ENCODE measurements at regions not wholly inside any gene's neighbourhood (a gene's known extent, or its start where the extent isn't known, plus 50 kb on each side); places are given as distances from the start of the nearest gene placed in this dataset.
A peak's percentile ranks its signal among the peaks of the same experiment; 100 is the strongest.
"Not testable (repeated sequence)": the region's sequence is repeated elsewhere in the genome, so short reads cannot be mapped to it uniquely, and the experiment has no call there.

DNA sequence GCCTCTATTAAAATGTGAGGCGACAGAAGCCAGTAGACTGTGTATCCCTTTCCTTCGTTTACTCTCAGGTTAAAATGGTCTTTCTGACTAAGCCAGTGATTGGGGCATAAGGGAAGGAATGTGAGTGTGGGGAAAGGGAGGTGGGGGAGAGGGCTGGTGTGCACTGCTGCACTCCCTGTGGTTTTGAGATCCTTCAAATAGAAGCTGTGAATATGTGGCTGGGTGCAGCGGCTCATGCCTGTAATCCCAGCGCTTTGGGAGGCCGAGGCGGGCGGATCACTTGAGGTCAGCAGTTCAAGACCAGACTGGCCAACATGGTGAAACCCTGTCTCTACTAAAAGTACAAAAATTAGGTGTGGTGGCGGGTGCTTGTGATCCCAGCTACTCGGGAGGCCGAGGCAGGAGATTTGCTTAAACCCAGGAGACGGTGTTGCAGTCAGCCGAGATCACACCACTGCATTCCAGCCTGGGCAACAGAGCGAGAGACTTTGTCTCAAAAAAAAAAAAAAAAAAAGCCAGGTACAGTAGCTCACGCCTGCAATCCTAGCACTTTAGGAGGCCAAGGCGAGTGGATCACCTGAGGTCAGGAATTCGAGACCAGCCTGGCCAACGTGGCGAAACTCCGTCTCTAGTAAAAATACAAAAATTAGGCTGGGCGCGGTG, 78.8 kb downstream of the TOMM20 start:
- H3K4me3 ChIP-seq (ENCODE audit: low read depth, low read length), result not testable (repeated sequence)
- WGBS (ENCODE audit: insufficient coverage), result 93% methylated on average over 20 of the region's 21 CpGs

DNA sequence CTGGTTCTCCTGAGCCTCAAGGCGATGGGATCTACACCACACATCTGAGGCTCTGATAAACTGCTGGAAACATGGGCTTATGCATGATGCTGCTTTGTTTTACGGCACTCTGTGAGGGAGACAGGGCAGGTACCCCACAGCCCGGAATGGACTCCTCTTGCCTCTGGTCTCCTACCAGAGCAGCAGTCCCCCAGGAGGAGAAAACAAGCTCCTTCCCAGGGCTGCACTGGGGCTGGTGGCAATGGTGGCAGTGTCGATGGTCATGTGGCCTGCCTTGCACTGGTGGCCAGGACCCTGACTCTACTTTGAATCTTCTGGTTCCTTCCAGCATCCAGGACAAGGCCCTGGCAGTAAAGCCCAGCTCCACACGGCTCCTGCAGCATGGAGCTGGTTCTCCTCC, 79.4 kb downstream of the TOMM20 start:
- Histone ChIP-seq H3K36me3 (ENCODE audit: control insufficient read depth, insufficient read depth, low read length) (no peaks in the 10 kb centered on the region), H3K4me3 (ENCODE audit: low read depth, low read length) (no peak overlapping the region), H3K9me3 (ENCODE audit: control insufficient read depth, insufficient read depth, low read length) (no peaks in the 10 kb centered on the region), H3K27ac (ENCODE audit: low read depth, low read length) (no peak overlapping the region), H3K27me3 (ENCODE audit: control insufficient read depth, insufficient read depth, low read length) (no peaks in the 10 kb centered on the region), H3K4me1 (ENCODE audit: control insufficient read depth, insufficient read depth, low read length) (peaks cover 29% of the 10 kb centered on the region)
- 96% methylated on average over 5 of the region's 5 CpGs for WGBS (ENCODE audit: insufficient coverage)
- DNase-seq (ENCODE audit: low read depth in 4 of 6, low spot score in 6 of 6), result no peak

More for the DNA sequence above, 78.8 kb downstream of the TOMM20 start:
- not testable (repeated sequence) for H3K36me3 ChIP-seq (ENCODE audit: control insufficient read depth, insufficient read depth, low read length); H3K27ac ChIP-seq (ENCODE audit: low read depth, low read length); H3K27me3 ChIP-seq (ENCODE audit: control insufficient read depth, insufficient read depth, low read length); H3K9me3 ChIP-seq (ENCODE audit: control insufficient read depth, insufficient read depth, low read length); DNase-seq (ENCODE audit: low read depth in 4 of 6, low spot score in 6 of 6)
- peaks cover 29% of the 10 kb centered on the region for H3K4me1 ChIP-seq (ENCODE audit: control insufficient read depth, insufficient read depth, low read length)

GRCh38 chr1:235047331-235047871, 81.2 kb downstream of the TOMM20 start:
- no peak for DNase-seq (ENCODE audit: low read depth in 4 of 6, low spot score in 6 of 6)
- Histone ChIP-seq H3K27me3 (ENCODE audit: control insufficient read depth, insufficient read depth, low read length) (no peaks in the 10 kb centered on the region), H3K9me3 (ENCODE audit: control insufficient read depth, insufficient read depth, low read length) (no peaks in the 10 kb centered on the region), H3K4me3 (ENCODE audit: low read depth, low read length) (no peak overlapping the region), H3K36me3 (ENCODE audit: control insufficient read depth, insufficient read depth, low read length) (no peaks in the 10 kb centered on the region), H3K27ac (ENCODE audit: low read depth, low read length) (peak overlapping the region; percentile 83), H3K4me1 (ENCODE audit: control insufficient read depth, insufficient read depth, low read length) (peaks cover 25% of the 10 kb centered on the region)
- 63% methylated on average over 6 of the region's 6 CpGs for WGBS (ENCODE audit: insufficient coverage)

- H3K4me1 ChIP-seq (ENCODE audit: control insufficient read depth, insufficient read depth, low read length), result peaks cover 21% of the 10 kb centered on the region
- H3K4me3 ChIP-seq (ENCODE audit: low read depth, low read length), result no peak overlapping the region
- no peaks in the 10 kb centered on the region for H3K27me3 ChIP-seq (ENCODE audit: control insufficient read depth, insufficient read depth, low read length)
- no peaks in the 10 kb centered on the region for H3K36me3 ChIP-seq (ENCODE audit: control insufficient read depth, insufficient read depth, low read length)
- no peaks in the 10 kb centered on the region for H3K9me3 ChIP-seq (ENCODE audit: control insufficient read depth, insufficient read depth, low read length)
- no peak for DNase-seq (ENCODE audit: low read depth in 4 of 6, low spot score in 6 of 6)
- no peak overlapping the region for H3K27ac ChIP-seq (ENCODE audit: low read depth, low read length)
- WGBS (ENCODE audit: insufficient coverage), result 97% methylated on average over 14 of the region's 17 CpGs
Measured at GRCh38 chr1:235045921-235046601, 82.6 kb downstream of the TOMM20 start.

DNA sequence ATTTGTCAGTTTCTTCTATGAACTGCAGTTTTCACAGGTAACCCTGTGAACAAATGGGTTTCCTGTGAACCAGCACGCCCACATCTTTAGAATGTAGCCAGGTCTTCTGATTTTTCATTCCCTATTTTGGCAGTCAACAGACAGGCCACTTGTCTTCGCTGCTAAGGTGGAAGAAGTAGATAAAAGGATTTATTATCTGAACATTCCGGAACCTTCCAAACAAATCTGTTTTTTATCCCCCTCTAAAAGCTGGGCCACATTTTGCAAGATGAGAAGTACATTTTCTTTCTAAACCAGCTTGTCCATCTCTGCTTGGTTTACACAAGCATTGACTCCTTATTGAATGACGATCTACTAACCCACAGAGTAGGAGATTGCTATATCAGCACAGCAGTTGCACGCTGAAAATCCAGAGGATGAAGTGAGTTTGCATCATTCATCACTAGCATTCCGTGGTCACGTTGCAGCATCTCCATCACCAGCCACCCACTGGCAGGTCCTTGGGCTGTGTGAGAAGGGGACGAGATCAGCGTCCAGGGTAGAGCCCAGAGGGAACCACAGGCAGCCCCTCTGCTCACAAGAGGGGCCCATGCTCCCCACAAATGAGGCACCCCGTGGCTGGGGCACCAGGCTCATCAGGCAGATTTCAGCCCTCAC, 83.5 kb downstream of the TOMM20 start:
- Histone ChIP-seq H3K27me3 (ENCODE audit: control insufficient read depth, insufficient read depth, low read length) (no peaks in the 10 kb centered on the region), H3K4me1 (ENCODE audit: control insufficient read depth, insufficient read depth, low read length) (peaks cover 21% of the 10 kb centered on the region), H3K27ac (ENCODE audit: low read depth, low read length) (no peak overlapping the region), H3K9me3 (ENCODE audit: control insufficient read depth, insufficient read depth, low read length) (no peaks in the 10 kb centered on the region), H3K4me3 (ENCODE audit: low read depth, low read length) (no peak overlapping the region), H3K36me3 (ENCODE audit: control insufficient read depth, insufficient read depth, low read length) (no peaks in the 10 kb centered on the region)
- WGBS (ENCODE audit: insufficient coverage), result 92% methylated on average over 5 of the region's 10 CpGs
- peak in 1 of 6 donors; percentile 32 for DNase-seq (ENCODE audit: low read depth in 4 of 6, low spot score in 6 of 6)

GRCh38 chr1:235043234-235043633, 85.4 kb downstream of the TOMM20 start:
- H3K9me3 ChIP-seq (ENCODE audit: control insufficient read depth, insufficient read depth, low read length), result no peaks in the 10 kb centered on the region
- 100% methylated on average over 1 of the region's 3 CpGs for WGBS (ENCODE audit: insufficient coverage)
- no peaks in the 10 kb centered on the region for H3K27me3 ChIP-seq (ENCODE audit: control insufficient read depth, insufficient read depth, low read length)
- H3K27ac ChIP-seq (ENCODE audit: low read depth, low read length), result no peak overlapping the region
- H3K4me3 ChIP-seq (ENCODE audit: low read depth, low read length), result no peak overlapping the region
- no peak for DNase-seq (ENCODE audit: low read depth in 4 of 6, low spot score in 6 of 6)
- H3K36me3 ChIP-seq (ENCODE audit: control insufficient read depth, insufficient read depth, low read length), result no peaks in the 10 kb centered on the region
- peaks cover 11% of the 10 kb centered on the region for H3K4me1 ChIP-seq (ENCODE audit: control insufficient read depth, insufficient read depth, low read length)

DNA sequence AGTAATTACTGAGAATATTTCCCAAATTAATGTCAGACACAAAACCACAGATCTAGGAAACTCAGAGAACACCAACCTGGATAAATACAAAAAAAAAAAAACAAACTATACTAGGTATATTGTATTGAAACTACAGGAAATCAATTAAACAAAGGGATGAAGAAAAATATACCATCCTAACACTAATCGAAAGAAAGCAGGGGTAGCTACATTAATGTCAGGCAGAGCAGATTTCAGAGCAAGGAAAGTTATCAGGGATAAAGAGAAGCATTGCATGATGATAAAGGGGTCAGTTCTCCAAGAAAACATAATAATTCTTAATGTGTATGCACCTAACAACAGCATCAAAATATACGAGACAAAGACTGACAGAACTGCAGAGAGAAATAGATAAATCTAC, 89.9 kb downstream of the TOMM20 start:
- DNase-seq (ENCODE audit: low read depth in 4 of 6, low spot score in 6 of 6), result no peak
- Histone ChIP-seq H3K4me3 (ENCODE audit: low read depth, low read length) (no peak overlapping the region), H3K9me3 (ENCODE audit: control insufficient read depth, insufficient read depth, low read length) (no peaks in the 10 kb centered on the region), H3K27me3 (ENCODE audit: control insufficient read depth, insufficient read depth, low read length) (no peaks in the 10 kb centered on the region), H3K4me1 (ENCODE audit: control insufficient read depth, insufficient read depth, low read length) (no peaks in the 10 kb centered on the region), H3K27ac (ENCODE audit: low read depth, low read length) (no peak overlapping the region), H3K36me3 (ENCODE audit: control insufficient read depth, insufficient read depth, low read length) (no peaks in the 10 kb centered on the region)
- no CpG with 5 or more reads among the region's 2 CpGs for WGBS (ENCODE audit: insufficient coverage)

DNA sequence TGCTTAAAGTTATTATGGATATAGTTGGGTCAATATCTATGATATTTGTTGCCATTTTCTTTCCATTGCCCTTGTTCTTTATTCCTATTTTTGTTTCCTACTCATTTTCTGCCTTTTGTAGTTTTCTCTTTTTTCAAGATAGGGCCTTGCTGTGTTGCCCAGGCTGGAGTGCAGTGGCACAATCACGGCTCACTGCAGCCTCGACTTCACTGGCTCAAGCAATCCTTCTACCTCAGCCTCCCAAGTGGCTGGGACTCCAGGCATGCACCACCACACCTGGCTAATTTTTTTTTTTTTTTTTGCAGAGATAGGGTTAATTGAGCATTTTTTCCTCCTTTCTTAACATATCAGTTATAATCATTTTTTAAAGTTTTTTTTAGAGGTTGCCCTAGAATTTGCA, 92.7 kb downstream of the TOMM20 start:
- Histone ChIP-seq H3K4me1 (ENCODE audit: control insufficient read depth, insufficient read depth, low read length) (no peaks in the 10 kb centered on the region), H3K9me3 (ENCODE audit: control insufficient read depth, insufficient read depth, low read length) (peaks cover 4% of the 10 kb centered on the region), H3K4me3 (ENCODE audit: low read depth, low read length) (no peak overlapping the region), H3K27ac (ENCODE audit: low read depth, low read length) (no peak overlapping the region), H3K27me3 (ENCODE audit: control insufficient read depth, insufficient read depth, low read length) (no peaks in the 10 kb centered on the region), H3K36me3 (ENCODE audit: control insufficient read depth, insufficient read depth, low read length) (no peaks in the 10 kb centered on the region)
- 100% methylated on average over 2 of the region's 2 CpGs for WGBS (ENCODE audit: insufficient coverage)
- DNase-seq (ENCODE audit: low read depth in 4 of 6, low spot score in 6 of 6), result no peak

GRCh38 chr1:235030919-235031596, 97.6 kb downstream of the TOMM20 start:
- H3K4me3 ChIP-seq (ENCODE audit: low read depth, low read length), result no peak overlapping the region
- no peak for DNase-seq (ENCODE audit: low read depth in 4 of 6, low spot score in 6 of 6)
- H3K9me3 ChIP-seq (ENCODE audit: control insufficient read depth, insufficient read depth, low read length), result peaks cover 4% of the 10 kb centered on the region
- H3K36me3 ChIP-seq (ENCODE audit: control insufficient read depth, insufficient read depth, low read length), result no peaks in the 10 kb centered on the region
- WGBS (ENCODE audit: insufficient coverage), result 78% methylated on average over 7 of the region's 7 CpGs
- H3K4me1 ChIP-seq (ENCODE audit: control insufficient read depth, insufficient read depth, low read length), result no peaks in the 10 kb centered on the region
- no peak overlapping the region for H3K27ac ChIP-seq (ENCODE audit: low read depth, low read length)
- H3K27me3 ChIP-seq (ENCODE audit: control insufficient read depth, insufficient read depth, low read length), result no peaks in the 10 kb centered on the region

Measured in spinal cord (tissue), 9 donors.